Panc1 (cell line): ENCODE measurements at regions not wholly inside any gene's neighbourhood (a gene's known extent, or its start where the extent isn't known, plus 50 kb on each side); places are given as distances from the start of the nearest gene placed in this dataset.

Source experiments
- POLR2AphosphoS5 ChIP-seq: IDR thresholded peaks from 2 replicates; pipeline ENCODE4 v1.6.1; 2012; ENCODE audit warnings: mild to moderate bottlenecking, low read depth, low read length, moderate library complexity
- TCF7L2 ChIP-seq: IDR thresholded peaks from 2 replicates; pipeline ENCODE4 v1.6.1; 2011; ENCODE audit warnings: mild to moderate bottlenecking, low read depth, low read length, inconsistent platforms
- TF ChIP-seq, protein P1 (sequence below): fragments of 450-650 bp; IDR thresholded peaks from 2 replicates; pipeline ENCODE4 v1.5.1; 2017; ENCODE audit warnings: mild to moderate bottlenecking
- TF ChIP-seq, protein P2 (sequence below), 2 experiments: IDR thresholded peaks; 2 replicates each; pipeline ENCODE4 v1.6.1; 2011 to 2012; ENCODE audit warnings: low read depth in 2 of 2, control low read depth in 1 of 2, low read length in 1 of 2, mild to moderate bottlenecking in 1 of 2, moderate library complexity in 1 of 2; ENCODE audit not compliant: insufficient read depth in 1 of 2

DNA sequence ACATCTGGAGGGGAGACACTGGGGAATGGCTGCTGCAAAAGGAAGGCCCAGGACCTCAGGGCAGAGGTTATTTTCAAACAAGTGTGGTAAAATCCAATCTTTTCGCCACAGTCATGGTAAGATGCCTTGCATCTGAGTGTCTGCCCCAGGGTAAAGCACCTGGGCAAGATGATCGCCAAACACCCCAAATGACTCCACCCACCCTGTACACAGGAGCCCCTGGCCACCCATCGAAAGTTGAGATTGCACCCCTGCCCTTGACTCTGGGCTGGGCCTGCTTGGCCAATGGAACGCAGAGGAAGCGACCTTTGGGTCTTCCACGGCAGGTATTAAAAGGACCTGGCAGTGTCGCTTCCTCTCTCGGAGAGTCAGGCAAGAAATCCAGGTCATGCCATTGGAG is 88.8 kb downstream of the C16orf95 start:
- TF ChIP-seq, protein P1, sequence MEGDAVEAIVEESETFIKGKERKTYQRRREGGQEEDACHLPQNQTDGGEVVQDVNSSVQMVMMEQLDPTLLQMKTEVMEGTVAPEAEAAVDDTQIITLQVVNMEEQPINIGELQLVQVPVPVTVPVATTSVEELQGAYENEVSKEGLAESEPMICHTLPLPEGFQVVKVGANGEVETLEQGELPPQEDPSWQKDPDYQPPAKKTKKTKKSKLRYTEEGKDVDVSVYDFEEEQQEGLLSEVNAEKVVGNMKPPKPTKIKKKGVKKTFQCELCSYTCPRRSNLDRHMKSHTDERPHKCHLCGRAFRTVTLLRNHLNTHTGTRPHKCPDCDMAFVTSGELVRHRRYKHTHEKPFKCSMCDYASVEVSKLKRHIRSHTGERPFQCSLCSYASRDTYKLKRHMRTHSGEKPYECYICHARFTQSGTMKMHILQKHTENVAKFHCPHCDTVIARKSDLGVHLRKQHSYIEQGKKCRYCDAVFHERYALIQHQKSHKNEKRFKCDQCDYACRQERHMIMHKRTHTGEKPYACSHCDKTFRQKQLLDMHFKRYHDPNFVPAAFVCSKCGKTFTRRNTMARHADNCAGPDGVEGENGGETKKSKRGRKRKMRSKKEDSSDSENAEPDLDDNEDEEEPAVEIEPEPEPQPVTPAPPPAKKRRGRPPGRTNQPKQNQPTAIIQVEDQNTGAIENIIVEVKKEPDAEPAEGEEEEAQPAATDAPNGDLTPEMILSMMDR, result no peak
- TF ChIP-seq POLR2AphosphoS5, result no peak
- TF ChIP-seq, protein P2, sequence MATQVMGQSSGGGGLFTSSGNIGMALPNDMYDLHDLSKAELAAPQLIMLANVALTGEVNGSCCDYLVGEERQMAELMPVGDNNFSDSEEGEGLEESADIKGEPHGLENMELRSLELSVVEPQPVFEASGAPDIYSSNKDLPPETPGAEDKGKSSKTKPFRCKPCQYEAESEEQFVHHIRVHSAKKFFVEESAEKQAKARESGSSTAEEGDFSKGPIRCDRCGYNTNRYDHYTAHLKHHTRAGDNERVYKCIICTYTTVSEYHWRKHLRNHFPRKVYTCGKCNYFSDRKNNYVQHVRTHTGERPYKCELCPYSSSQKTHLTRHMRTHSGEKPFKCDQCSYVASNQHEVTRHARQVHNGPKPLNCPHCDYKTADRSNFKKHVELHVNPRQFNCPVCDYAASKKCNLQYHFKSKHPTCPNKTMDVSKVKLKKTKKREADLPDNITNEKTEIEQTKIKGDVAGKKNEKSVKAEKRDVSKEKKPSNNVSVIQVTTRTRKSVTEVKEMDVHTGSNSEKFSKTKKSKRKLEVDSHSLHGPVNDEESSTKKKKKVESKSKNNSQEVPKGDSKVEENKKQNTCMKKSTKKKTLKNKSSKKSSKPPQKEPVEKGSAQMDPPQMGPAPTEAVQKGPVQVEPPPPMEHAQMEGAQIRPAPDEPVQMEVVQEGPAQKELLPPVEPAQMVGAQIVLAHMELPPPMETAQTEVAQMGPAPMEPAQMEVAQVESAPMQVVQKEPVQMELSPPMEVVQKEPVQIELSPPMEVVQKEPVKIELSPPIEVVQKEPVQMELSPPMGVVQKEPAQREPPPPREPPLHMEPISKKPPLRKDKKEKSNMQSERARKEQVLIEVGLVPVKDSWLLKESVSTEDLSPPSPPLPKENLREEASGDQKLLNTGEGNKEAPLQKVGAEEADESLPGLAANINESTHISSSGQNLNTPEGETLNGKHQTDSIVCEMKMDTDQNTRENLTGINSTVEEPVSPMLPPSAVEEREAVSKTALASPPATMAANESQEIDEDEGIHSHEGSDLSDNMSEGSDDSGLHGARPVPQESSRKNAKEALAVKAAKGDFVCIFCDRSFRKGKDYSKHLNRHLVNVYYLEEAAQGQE (IDR thresholded peaks at IDR 0.05; ENCODE audit: insufficient read depth in 1 of 2, low read depth in 2 of 2, low read length in 1 of 2), result no peak
- TF ChIP-seq TCF7L2, result no peak
